Heart left ventricle (tissue), 16 donors: ENCODE measurements at regions not wholly inside any gene's neighbourhood (a gene's known extent, or its start where the extent isn't known, plus 50 kb on each side); places are given as distances from the start of the nearest gene placed in this dataset.

ENCODE experiments used
- ATAC-seq, 4 donors: fragments of 200-7000 bp; cut with Tn5 transposase; one replicate each; pipeline ENCODE4 v1.9.1; 2020 to 2022; ENCODE audit warnings: moderate library complexity in 4 of 4, mild to moderate bottlenecking in 3 of 4, moderate number of reproducible peaks in 1 of 4
- DNase-seq, 5 donors: peaks; one replicate each; pipeline ENCODE4 v3.0.0-alpha.2; 2020
- H3K27ac ChIP-seq, 12 donors: fragments of 200-600 bp; sonication (generic) in 4 of 12; one replicate each; pipeline versions ENCODE4 v1.5.0 to v1.8.0; 2016 to 2022; ENCODE audit warnings: mild to moderate bottlenecking in 2 of 12
- H3K27me3 ChIP-seq, 9 donors: fragments of 200-600 bp; sonication (generic) in 2 of 9; one replicate each; pipeline versions ENCODE4 v1.5.1 to v1.8.0; 2016 to 2022; ENCODE audit warnings: mild to moderate bottlenecking in 3 of 9
- H3K36me3 ChIP-seq, 9 donors: fragments of 200-600 bp; sonication (generic) in 2 of 9; one replicate each; pipeline versions ENCODE4 v1.5.0 to v1.8.0; 2018 to 2022; ENCODE audit warnings: mild to moderate bottlenecking in 2 of 9
- H3K4me1 ChIP-seq, 12 donors: fragments of 200-600 bp; sonication (generic) in 4 of 12; one replicate each; pipeline versions ENCODE4 v1.5.0 to v1.8.0; 2016 to 2022; ENCODE audit warnings: mild to moderate bottlenecking in 3 of 12
- H3K4me3 ChIP-seq, 12 donors: fragments of 200-600 bp; sonication (generic) in 4 of 12; one replicate each; pipeline versions ENCODE4 v1.5.0 to v1.8.0; 2017 to 2022; ENCODE audit warnings: mild to moderate bottlenecking in 9 of 12, moderate library complexity in 4 of 12
- H3K9me3 ChIP-seq, 12 donors: fragments of 200-600 bp; sonication (generic) in 4 of 12; one replicate each; pipeline versions ENCODE4 v1.5.0 to v1.8.0; 2016 to 2022; ENCODE audit warnings: mild to moderate bottlenecking in 1 of 12
- CTCF ChIP-seq, 12 donors: fragments of 200-600 bp; sonication (generic) in 4 of 12; IDR thresholded peaks; one replicate each; pipeline versions ENCODE4 v1.5.0 to v1.8.0; 2018 to 2022; ENCODE audit warnings: antibody characterized with exemption in 12 of 12, mild to moderate bottlenecking in 5 of 12
- POLR2A ChIP-seq, 2 donors: fragments of 450-650 bp; IDR thresholded peaks; one replicate each; pipeline ENCODE4 v1.6.1; 2017; ENCODE audit warnings: antibody characterized with exemption in 2 of 2, mild to moderate bottlenecking in 2 of 2, moderate library complexity in 2 of 2
- WGBS, 4 donors: extraction: QIAGEN DNeasy Blood & Tissue Kit in 2 of 4; methylation state at CpG; one replicate each; pipeline versions ENCODE4 v1.1.5 to v1.1.7; 2013 to 2018; 5-methylcytosine and 5-hydroxymethylcytosine counted together
- intact Hi-C, 10 donors: fragments of 100-400 bp; cut with DNase I; formaldehyde crosslinking; loops; one replicate each; pipeline versions ENCODE4 v1.11.1 to v1.14.2; 2022
- donor health status: ischemic (EF 13 %, LVEDD 7.1; RV severe dilation, severe dysfunction).
- donor health status: healthy with polysubstance abuse.
- donor health status: DM: no; HTN: yes; CAD: no.
- donor health status: DM: no; HTN: no; CAD: no.
- donor health status: ischemic (EF 25% LVEDD 6.9; RV normal size, moderate dysfunction).
- donor health status: ischemic (EF 25% LVEDD 5.7; RV mildly dilated, moderate dysfunction).
- donor health status: healthy.
- donor health status: DM: yes; HTN: yes; CAD: no.
- donor health status: ischemic (EF 35%, LVEDD 5.7; RV mildly dilated, moderate dysfunction).
- donor health status: nonischemic (EF 11% LVEDD 7.7; RV severe dilation, severe dysfunction).
- donor health status: DM: yes; HTN: yes; CAD: no.
- donor health status: PGD.
- donor health status: ischemic (EF 29% LVEDD 5.4; RV normal size, mild dysfunction).
- donor health status: nonischemic (EF 23%, LVEDD 6.1; RV moderate dilation, normal function).

- WGBS, 4 donors: 36 to 50% (median 40%) methylated on average over 1 of the region's 1 CpG
Observed at GRCh38 chr7:80403686-80404241, 108.1 kb downstream of the GNAT3 start.

GRCh38 chr7:80401708-80402107, 110.2 kb downstream of the GNAT3 start:
- no peak for TF ChIP-seq POLR2A (IDR thresholded peaks at IDR 0.05)
- no peak for TF ChIP-seq CTCF (IDR thresholded peaks at IDR 0.05)
- no peak overlapping the region for H3K27ac ChIP-seq
- intact Hi-C loops: no loop called here
- H3K36me3 ChIP-seq: no peaks in the 10 kb centered on the region
- 70 to 78% (median 73%) methylated on average over 1 of the region's 1 CpG for WGBS, 4 donors
- ATAC-seq (no peak), DNase-seq (no peak)
- no peaks in the 10 kb centered on the region for H3K4me1 ChIP-seq
- no peak overlapping the region for H3K4me3 ChIP-seq
- H3K27me3 ChIP-seq: no peaks in the 10 kb centered on the region
- no peaks in the 10 kb centered on the region for H3K9me3 ChIP-seq

More at GRCh38 chr7:80403686-80404241, 108.1 kb downstream of the GNAT3 start:
- intact Hi-C loops: no loop called here
- DNase-seq (no peak), ATAC-seq (no peak)
- Histone ChIP-seq H3K27ac (no peak overlapping the region), H3K27me3 (no peaks in the 10 kb centered on the region), H3K36me3 (no peaks in the 10 kb centered on the region), H3K9me3 (no peaks in the 10 kb centered on the region), H3K4me3 (no peak overlapping the region), H3K4me1 (no peaks in the 10 kb centered on the region)
- TF ChIP-seq CTCF (IDR thresholded peaks at IDR 0.05): no peak
- no peak for TF ChIP-seq POLR2A (IDR thresholded peaks at IDR 0.05)

GRCh38 chr7:80393786-80394185, 118.1 kb downstream of the GNAT3 start:
- Histone ChIP-seq H3K27me3 (no peaks in the 10 kb centered on the region), H3K36me3 (no peaks in the 10 kb centered on the region), H3K27ac (no peak overlapping the region), H3K9me3 (no peaks in the 10 kb centered on the region), H3K4me1 (no peaks in the 10 kb centered on the region), H3K4me3 (no peak overlapping the region)
- no peak for ATAC-seq
- TF ChIP-seq CTCF (IDR thresholded peaks at IDR 0.05): no peak
- no peak for TF ChIP-seq POLR2A (IDR thresholded peaks at IDR 0.05)
- WGBS, 4 donors: 89 to 95% (median 92%) methylated on average over 2 of the region's 2 CpGs
- intact Hi-C loops: loop anchor here (2.0 to 10.0 kb wide), 10 partner anchors 59 to 336 kb away; partner anchors contain the start of gene GNAI1 (in 6 of the 10)
- DNase-seq: no peak

- DNase-seq: no peak
- H3K4me3 ChIP-seq: no peak overlapping the region
- no peaks in the 10 kb centered on the region for H3K27me3 ChIP-seq
- no peak for ATAC-seq
- H3K4me1 ChIP-seq: no peaks in the 10 kb centered on the region
- no peaks in the 10 kb centered on the region for H3K36me3 ChIP-seq
- intact Hi-C loops: loop anchor here (1.0 to 10.0 kb wide), 11 partner anchors 58 to 335 kb away; partner anchors contain the start of gene GNAI1 (in 6 of the 10)
- 80 to 83% (median 80%) methylated on average over 4 of the region's 4 CpGs for WGBS, 4 donors
- no peak overlapping the region for H3K27ac ChIP-seq
- no peaks in the 10 kb centered on the region for H3K9me3 ChIP-seq
- TF ChIP-seq CTCF (IDR thresholded peaks at IDR 0.05) (peak; percentile 40 to 76 (median 62)), POLR2A (IDR thresholded peaks at IDR 0.05) (no peak)
Observed at GRCh38 chr7:80392229-80393169, 119.4 kb downstream of the GNAT3 start.
